GM21528 (cell line): ENCODE measurements at regions not wholly inside any gene's neighbourhood (a gene's known extent, or its start where the extent isn't known, plus 50 kb on each side); places are given as distances from the start of the nearest gene placed in this dataset.

Source experiments
- ATAC-seq: cut with Tn5 transposase; IDR thresholded peaks from one replicate; pipeline ENCODE4 v1.9.1; 2021; ENCODE audit warnings: mild to moderate bottlenecking, moderate library complexity; ENCODE audit not compliant: unreplicated experiment, low FRiP score

- ATAC-seq = no peak
Observed at GRCh38 chr3:118369892-118370491, 664.7 kb downstream of the IGSF11 start.

GRCh38 chr3:118380576-118380975 is 654.1 kb downstream of the IGSF11 start:
- ATAC-seq = no peak

- no peak for ATAC-seq
Observed at GRCh38 chr3:118396491-118396890, 638.2 kb downstream of the IGSF11 start.

GRCh38 chr3:118400086-118400485 is 634.6 kb downstream of the IGSF11 start:
- no peak for ATAC-seq

GRCh38 chr3:118400886-118401285 is 633.8 kb downstream of the IGSF11 start:
- no peak for ATAC-seq

- ATAC-seq = no peak
Observed at GRCh38 chr3:118401887-118402286, 632.8 kb downstream of the IGSF11 start.

- no peak for ATAC-seq
Observed at GRCh38 chr3:118402971-118403370, 631.7 kb downstream of the IGSF11 start.

GRCh38 chr3:118406562-118406961 is 628.1 kb downstream of the IGSF11 start:
- no peak for ATAC-seq

- ATAC-seq = no peak
Observed at GRCh38 chr3:118408431-118408830, 626.2 kb downstream of the IGSF11 start.

GRCh38 chr3:118412503-118412902 is 622.1 kb downstream of the IGSF11 start:
- ATAC-seq = no peak

- no peak for ATAC-seq
Observed at GRCh38 chr3:118425272-118425837, 609.3 kb downstream of the IGSF11 start.

- no peak for ATAC-seq
Observed at GRCh38 chr3:118433825-118434224, 600.8 kb downstream of the IGSF11 start.

GRCh38 chr3:118435851-118436350 is 598.7 kb downstream of the IGSF11 start:
- no peak for ATAC-seq

- ATAC-seq = no peak
Observed at GRCh38 chr3:118436697-118437262, 597.9 kb downstream of the IGSF11 start.

GRCh38 chr3:118445036-118445435 is 589.6 kb downstream of the IGSF11 start:
- ATAC-seq = no peak

GRCh38 chr3:118447339-118447738 is 587.3 kb downstream of the IGSF11 start:
- no peak for ATAC-seq

- ATAC-seq = no peak
Observed at GRCh38 chr3:118466795-118467330, 567.8 kb downstream of the IGSF11 start.

- ATAC-seq = no peak
Observed at GRCh38 chr3:118468801-118469200, 565.8 kb downstream of the IGSF11 start.

GRCh38 chr3:118472586-118472985 is 562.1 kb downstream of the IGSF11 start:
- no peak for ATAC-seq

- no peak for ATAC-seq
Observed at GRCh38 chr3:118473343-118473742, 561.3 kb downstream of the IGSF11 start.

GRCh38 chr3:118476885-118477618 is 557.6 kb downstream of the IGSF11 start:
- ATAC-seq = no peak
